GM12878 (cell line): ENCODE measurements at regions not wholly inside any gene's neighbourhood (a gene's known extent, or its start where the extent isn't known, plus 50 kb on each side); places are given as distances from the start of the nearest gene placed in this dataset.

Source experiments
- CREB1 ChIP-seq: IDR thresholded peaks from 2 replicates; pipeline ENCODE4 v1.6.1; 2012; ENCODE audit warnings: low read depth, mild to moderate bottlenecking, inconsistent platforms
- TF ChIP-seq, protein P1 (sequence below): fragments of 450-650 bp; formaldehyde crosslinking; IDR thresholded peaks from 2 replicates; pipeline ENCODE4 v1.4.0; 2022; ENCODE audit warnings: mild to moderate bottlenecking, moderate library complexity

DNA sequence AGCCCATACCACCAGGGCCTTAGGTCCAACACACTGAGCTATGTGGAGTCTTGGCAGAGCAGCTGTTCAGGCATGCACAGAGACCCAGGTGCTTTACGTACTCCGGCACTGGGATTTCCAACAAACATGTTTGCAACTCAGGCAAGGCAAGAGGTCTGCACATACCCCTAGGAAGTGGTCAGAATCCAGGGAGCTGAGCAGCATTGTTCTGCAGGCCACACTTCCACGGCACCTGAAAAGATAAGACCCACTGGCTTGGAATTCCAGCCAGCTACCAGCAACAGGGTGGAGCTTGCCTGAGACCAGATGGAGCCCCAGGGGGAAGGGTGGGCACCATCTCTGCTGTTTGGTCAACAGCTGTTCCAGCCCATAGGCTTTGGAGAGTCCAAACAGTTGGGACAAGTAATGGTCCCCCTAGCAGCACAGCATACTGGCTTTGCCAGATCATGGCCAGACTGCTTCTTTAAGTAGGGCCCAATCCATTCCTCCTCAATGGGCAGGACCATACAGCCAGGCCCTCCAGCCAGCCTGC is 51.7 kb upstream of the LRRC8B start (continued):
- TF ChIP-seq, protein P1, sequence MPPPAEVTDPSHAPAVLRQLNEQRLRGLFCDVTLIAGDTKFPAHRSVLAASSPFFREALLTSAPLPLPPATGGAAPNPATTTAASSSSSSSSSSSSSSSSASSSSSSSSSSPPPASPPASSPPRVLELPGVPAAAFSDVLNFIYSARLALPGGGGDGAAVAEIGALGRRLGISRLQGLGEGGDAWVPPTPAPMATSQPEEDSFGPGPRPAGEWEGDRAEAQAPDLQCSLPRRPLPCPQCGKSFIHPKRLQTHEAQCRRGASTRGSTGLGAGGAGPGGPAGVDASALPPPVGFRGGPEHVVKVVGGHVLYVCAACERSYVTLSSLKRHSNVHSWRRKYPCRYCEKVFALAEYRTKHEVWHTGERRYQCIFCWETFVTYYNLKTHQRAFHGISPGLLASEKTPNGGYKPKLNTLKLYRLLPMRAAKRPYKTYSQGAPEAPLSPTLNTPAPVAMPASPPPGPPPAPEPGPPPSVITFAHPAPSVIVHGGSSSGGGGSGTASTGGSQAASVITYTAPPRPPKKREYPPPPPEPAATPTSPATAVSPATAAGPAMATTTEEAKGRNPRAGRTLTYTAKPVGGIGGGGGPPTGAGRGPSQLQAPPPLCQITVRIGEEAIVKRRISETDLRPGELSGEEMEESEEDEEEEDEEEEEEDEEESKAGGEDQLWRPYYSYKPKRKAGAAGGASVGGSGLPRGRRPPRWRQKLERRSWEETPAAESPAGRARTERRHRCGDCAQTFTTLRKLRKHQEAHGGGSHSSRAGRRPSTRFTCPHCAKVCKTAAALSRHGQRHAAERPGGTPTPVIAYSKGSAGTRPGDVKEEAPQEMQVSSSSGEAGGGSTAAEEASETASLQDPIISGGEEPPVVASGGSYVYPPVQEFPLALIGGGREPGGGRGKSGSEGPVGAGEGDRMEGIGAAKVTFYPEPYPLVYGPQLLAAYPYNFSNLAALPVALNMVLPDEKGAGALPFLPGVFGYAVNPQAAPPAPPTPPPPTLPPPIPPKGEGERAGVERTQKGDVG (CRISPR knock-in tag), result no peak
- TF ChIP-seq CREB1, result no peak
